Upper lobe of left lung (tissue), 6 donors: ENCODE measurements at regions not wholly inside any gene's neighbourhood (a gene's known extent, or its start where the extent isn't known, plus 50 kb on each side); places are given as distances from the start of the nearest gene placed in this dataset.

Source experiments
- ATAC-seq, 2 donors: fragments of 200-7000 bp; cut with Tn5 transposase; one replicate each; pipeline ENCODE4 v1.9.1; 2022; ENCODE audit warnings: mild to moderate bottlenecking in 2 of 2, moderate library complexity in 2 of 2; ENCODE audit not compliant: low FRiP score in 2 of 2
- DNase-seq, 2 donors: peaks; one replicate each; pipeline ENCODE4 v3.0.0-alpha.2; 2019 to 2020
- H3K27ac ChIP-seq, 4 donors: fragments of 200-600 bp; sonication (generic); one replicate each; pipeline ENCODE4 v1.5.1; 2016 to 2019
- H3K27me3 ChIP-seq, 4 donors: fragments of 200-600 bp; sonication (generic); one replicate each; pipeline ENCODE4 v1.5.1; 2017 to 2019
- H3K36me3 ChIP-seq, 4 donors: fragments of 200-600 bp; sonication (generic); one replicate each; pipeline ENCODE4 v1.5.1; 2016 to 2019
- H3K4me1 ChIP-seq, 4 donors: fragments of 200-600 bp; sonication (generic); one replicate each; pipeline ENCODE4 v1.5.1; 2018 to 2019
- H3K4me3 ChIP-seq, 4 donors: fragments of 200-600 bp; sonication (generic); one replicate each; pipeline ENCODE4 v1.5.1; 2017 to 2019; ENCODE audit warnings: mild to moderate bottlenecking in 2 of 4, moderate library complexity in 1 of 4
- H3K9me3 ChIP-seq, 4 donors: fragments of 200-600 bp; sonication (generic); one replicate each; pipeline ENCODE4 v1.5.1; 2018 to 2019
- EP300 ChIP-seq, 4 donors: sonication (generic); formaldehyde crosslinking; IDR thresholded peaks; one replicate each; pipeline ENCODE4 v1.5.1; 2017; ENCODE audit warnings: antibody characterized with exemption in 4 of 4, control low read depth in 2 of 4
- POLR2A ChIP-seq, 4 donors: fragments of 450-650 bp; IDR thresholded peaks; one replicate each; pipeline ENCODE4 v1.5.1; 2016 to 2017; ENCODE audit warnings: antibody characterized with exemption in 4 of 4, mild to moderate bottlenecking in 2 of 4
- POLR2AphosphoS5 ChIP-seq, 2 donors: sonication (generic); formaldehyde crosslinking; IDR thresholded peaks; one replicate each; pipeline ENCODE4 v1.5.1; 2017; ENCODE audit warnings: antibody characterized with exemption in 2 of 2
- WGBS, 2 donors: methylation state at CpG; one replicate each; pipeline ENCODE4 v1.1.5; 2017 to 2018; 5-methylcytosine and 5-hydroxymethylcytosine counted together
- TF ChIP-seq, protein P1 (sequence below), 6 experiments: fragments of 450-650 bp in 4 of 6; fragments of 200-600 bp in 2 of 6; sonication (generic) in 2 of 6; IDR thresholded peaks; one replicate each; pipeline ENCODE4 v1.5.1; 2016 to 2019; ENCODE audit warnings: antibody characterized with exemption in 6 of 6
- donor health status: DM: no; HTN: no; CAD: no; lungs with moderate emphysema.
- donor health status: DM: no; HTN: yes; CAD: no; lungs with severe emphysema.

DNA sequence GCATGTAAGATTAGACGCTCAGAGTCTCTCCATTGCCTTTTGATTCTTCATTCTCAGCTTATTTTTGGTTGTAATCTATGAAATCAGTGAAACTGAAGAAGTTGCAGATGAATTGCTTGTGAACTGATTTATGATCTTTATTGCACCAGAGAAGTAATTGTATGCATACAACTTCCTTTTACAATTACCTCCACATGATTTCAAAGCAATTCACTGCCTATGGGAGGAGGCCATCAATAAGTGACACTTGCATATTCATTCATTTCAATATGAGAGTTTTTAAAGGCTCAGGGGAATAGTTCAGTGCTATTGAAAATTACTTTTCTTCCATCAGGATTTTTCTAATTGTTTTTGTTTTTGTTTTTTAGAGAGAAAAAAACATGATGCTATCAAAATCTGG is 222.3 kb downstream of the NKX6-1 start:
- Histone ChIP-seq H3K4me3 (no peak overlapping the region), H3K36me3 (no peaks in the 10 kb centered on the region), H3K27ac (no peak overlapping the region), H3K9me3 (no peaks in the 10 kb centered on the region), H3K4me1 (no peaks in the 10 kb centered on the region), H3K27me3 (no peaks in the 10 kb centered on the region)
- TF ChIP-seq, protein P1, sequence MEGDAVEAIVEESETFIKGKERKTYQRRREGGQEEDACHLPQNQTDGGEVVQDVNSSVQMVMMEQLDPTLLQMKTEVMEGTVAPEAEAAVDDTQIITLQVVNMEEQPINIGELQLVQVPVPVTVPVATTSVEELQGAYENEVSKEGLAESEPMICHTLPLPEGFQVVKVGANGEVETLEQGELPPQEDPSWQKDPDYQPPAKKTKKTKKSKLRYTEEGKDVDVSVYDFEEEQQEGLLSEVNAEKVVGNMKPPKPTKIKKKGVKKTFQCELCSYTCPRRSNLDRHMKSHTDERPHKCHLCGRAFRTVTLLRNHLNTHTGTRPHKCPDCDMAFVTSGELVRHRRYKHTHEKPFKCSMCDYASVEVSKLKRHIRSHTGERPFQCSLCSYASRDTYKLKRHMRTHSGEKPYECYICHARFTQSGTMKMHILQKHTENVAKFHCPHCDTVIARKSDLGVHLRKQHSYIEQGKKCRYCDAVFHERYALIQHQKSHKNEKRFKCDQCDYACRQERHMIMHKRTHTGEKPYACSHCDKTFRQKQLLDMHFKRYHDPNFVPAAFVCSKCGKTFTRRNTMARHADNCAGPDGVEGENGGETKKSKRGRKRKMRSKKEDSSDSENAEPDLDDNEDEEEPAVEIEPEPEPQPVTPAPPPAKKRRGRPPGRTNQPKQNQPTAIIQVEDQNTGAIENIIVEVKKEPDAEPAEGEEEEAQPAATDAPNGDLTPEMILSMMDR (IDR thresholded peaks at IDR 0.05), result no peak
- no peak for TF ChIP-seq POLR2A (IDR thresholded peaks at IDR 0.05)
- no peak for TF ChIP-seq POLR2AphosphoS5 (IDR thresholded peaks at IDR 0.05)
- TF ChIP-seq EP300 (IDR thresholded peaks at IDR 0.05), result no peak
- 72 to 91% methylated on average over 1 of the region's 1 CpG for WGBS, 2 donors
- ATAC-seq (no peak), DNase-seq (no peak)

DNA sequence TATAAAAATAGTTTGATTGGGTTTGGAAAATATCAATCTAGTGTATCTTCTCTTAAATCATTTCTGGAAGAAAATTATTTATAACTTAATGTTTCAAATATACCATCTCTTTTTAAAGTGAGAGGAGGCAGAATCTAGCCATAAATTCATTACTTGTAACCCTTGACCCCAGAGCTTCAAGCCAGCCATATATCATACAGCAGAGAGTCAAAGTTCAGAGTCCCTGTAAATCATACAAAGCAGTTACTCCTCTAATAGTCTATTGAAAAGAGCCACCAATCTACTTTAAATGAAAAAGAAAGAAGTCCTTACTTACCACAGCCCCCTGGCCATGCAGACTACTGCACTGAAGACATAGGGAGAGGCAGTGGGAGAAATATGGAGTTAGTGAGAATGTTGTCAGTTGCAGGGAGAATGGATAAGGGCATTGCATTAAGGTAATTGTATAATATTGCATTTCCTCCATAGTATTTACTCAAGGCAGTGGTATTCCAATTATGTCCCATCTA is 229.5 kb downstream of the NKX6-1 start:
- H3K4me1 ChIP-seq, result no peaks in the 10 kb centered on the region
- DNase-seq (no peak), ATAC-seq (no peak)
- TF ChIP-seq, protein P1 (IDR thresholded peaks at IDR 0.05), result no peak
- no peak for TF ChIP-seq POLR2A (IDR thresholded peaks at IDR 0.05)
- TF ChIP-seq POLR2AphosphoS5 (IDR thresholded peaks at IDR 0.05), result no peak
- TF ChIP-seq EP300 (IDR thresholded peaks at IDR 0.05), result no peak
- no peaks in the 10 kb centered on the region for H3K9me3 ChIP-seq
- no peaks in the 10 kb centered on the region for H3K36me3 ChIP-seq
- H3K27ac ChIP-seq, result no peak overlapping the region
- H3K4me3 ChIP-seq, result no peak overlapping the region
- no peaks in the 10 kb centered on the region for H3K27me3 ChIP-seq

DNA sequence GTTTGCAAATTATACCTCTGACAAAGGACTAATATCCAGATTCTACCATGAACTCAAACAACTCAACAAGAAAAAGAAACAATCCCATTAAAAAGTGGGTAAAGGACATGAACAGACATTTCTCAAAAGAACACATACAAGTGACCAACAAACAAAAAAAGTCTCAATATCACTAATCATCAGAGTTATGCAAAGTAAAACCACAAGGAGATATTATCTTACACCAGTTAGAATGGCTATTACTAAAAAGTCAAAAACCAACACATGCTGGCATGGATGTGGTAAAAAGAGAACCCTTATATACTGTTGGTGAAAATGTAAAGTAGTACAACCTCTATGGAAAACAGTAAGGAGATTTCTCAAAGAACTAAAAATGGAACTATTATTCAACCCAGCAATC is 234.4 kb downstream of the NKX6-1 start:
- no peak for DNase-seq
- Histone ChIP-seq H3K4me3 (no peak overlapping the region), H3K36me3 (no peaks in the 10 kb centered on the region), H3K9me3 (peaks cover 0 to 6% (median 3%) of the 10 kb centered on the region in 4 donors), H3K27ac (no peak overlapping the region), H3K4me1 (no peaks in the 10 kb centered on the region), H3K27me3 (no peaks in the 10 kb centered on the region)
- TF ChIP-seq POLR2AphosphoS5 (IDR thresholded peaks at IDR 0.05) (no peak), POLR2A (IDR thresholded peaks at IDR 0.05) (no peak), EP300 (IDR thresholded peaks at IDR 0.05) (no peak)
- TF ChIP-seq, protein P1 (IDR thresholded peaks at IDR 0.05), result no peak
- no peak for ATAC-seq

DNA sequence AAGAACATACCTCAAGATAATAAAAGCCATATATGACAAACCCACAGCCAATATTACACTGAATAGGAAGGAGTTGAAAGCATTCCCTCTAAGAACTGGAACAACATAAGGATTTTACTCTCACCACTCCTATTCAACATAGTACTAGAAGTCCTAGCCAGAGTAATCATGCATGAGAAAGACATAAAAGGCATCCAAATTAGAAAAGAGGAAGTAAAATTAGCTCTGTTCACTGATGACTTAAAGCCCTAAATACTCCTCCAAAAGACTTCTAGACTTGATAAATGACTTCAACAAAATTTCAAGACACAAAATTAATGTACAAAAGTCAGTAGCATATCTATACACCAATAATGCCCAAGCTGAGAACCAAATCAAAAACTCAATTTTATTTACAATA is 235.7 kb downstream of the NKX6-1 start:
- peaks cover 0 to 6% (median 3%) of the 10 kb centered on the region in 4 donors for H3K9me3 ChIP-seq
- no peak for ATAC-seq

DNA sequence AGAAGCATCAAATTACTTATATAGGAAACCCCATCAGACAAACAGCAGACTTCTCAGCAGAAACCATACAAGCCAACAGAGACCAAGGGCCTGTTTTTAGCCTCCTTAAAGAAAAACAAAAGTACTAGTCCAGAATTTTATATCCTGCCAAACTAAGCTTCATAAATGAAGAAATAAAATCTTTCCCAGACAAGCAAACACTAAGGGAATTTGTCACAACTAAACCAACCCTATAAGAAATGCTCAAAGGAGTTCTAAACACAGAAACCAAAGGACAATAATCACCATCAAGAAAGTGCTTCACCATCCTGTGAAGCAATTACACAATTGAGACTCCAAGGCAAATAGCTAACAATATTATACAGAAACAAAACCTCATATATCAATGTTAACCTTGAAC is 238.6 kb downstream of the NKX6-1 start:
- Histone ChIP-seq H3K27me3 (no peaks in the 10 kb centered on the region), H3K36me3 (no peaks in the 10 kb centered on the region)

More for the DNA sequence above, 235.7 kb downstream of the NKX6-1 start:
- Histone ChIP-seq H3K4me1 (no peaks in the 10 kb centered on the region), H3K36me3 (no peaks in the 10 kb centered on the region), H3K4me3 (no peak overlapping the region), H3K27me3 (no peaks in the 10 kb centered on the region), H3K27ac (no peak overlapping the region)
- DNase-seq, result no peak
- TF ChIP-seq POLR2AphosphoS5 (IDR thresholded peaks at IDR 0.05), result no peak
- TF ChIP-seq EP300 (IDR thresholded peaks at IDR 0.05), result no peak
- TF ChIP-seq, protein P1 (IDR thresholded peaks at IDR 0.05), result no peak
- no peak for TF ChIP-seq POLR2A (IDR thresholded peaks at IDR 0.05)

More for the DNA sequence above, 238.6 kb downstream of the NKX6-1 start:
- TF ChIP-seq EP300 (IDR thresholded peaks at IDR 0.05) (no peak), POLR2AphosphoS5 (IDR thresholded peaks at IDR 0.05) (no peak), POLR2A (IDR thresholded peaks at IDR 0.05) (no peak)
- TF ChIP-seq, protein P1 (IDR thresholded peaks at IDR 0.05), result no peak
- ATAC-seq (no peak), DNase-seq (no peak)
- Histone ChIP-seq H3K4me3 (no peak overlapping the region), H3K27ac (no peak overlapping the region), H3K4me1 (no peaks in the 10 kb centered on the region), H3K9me3 (peaks cover 0 to 6% (median 3%) of the 10 kb centered on the region in 4 donors)
